HG02938 (cell line): ENCODE measurements at regions not wholly inside any gene's neighbourhood (a gene's known extent, or its start where the extent isn't known, plus 50 kb on each side); places are given as distances from the start of the nearest gene placed in this dataset.

ENCODE experiments used
- ATAC-seq: cut with Tn5 transposase; IDR thresholded peaks from one replicate; pipeline ENCODE4 v1.9.1; 2021; ENCODE audit warnings: mild to moderate bottlenecking, moderate library complexity; ENCODE audit not compliant: unreplicated experiment

DNA sequence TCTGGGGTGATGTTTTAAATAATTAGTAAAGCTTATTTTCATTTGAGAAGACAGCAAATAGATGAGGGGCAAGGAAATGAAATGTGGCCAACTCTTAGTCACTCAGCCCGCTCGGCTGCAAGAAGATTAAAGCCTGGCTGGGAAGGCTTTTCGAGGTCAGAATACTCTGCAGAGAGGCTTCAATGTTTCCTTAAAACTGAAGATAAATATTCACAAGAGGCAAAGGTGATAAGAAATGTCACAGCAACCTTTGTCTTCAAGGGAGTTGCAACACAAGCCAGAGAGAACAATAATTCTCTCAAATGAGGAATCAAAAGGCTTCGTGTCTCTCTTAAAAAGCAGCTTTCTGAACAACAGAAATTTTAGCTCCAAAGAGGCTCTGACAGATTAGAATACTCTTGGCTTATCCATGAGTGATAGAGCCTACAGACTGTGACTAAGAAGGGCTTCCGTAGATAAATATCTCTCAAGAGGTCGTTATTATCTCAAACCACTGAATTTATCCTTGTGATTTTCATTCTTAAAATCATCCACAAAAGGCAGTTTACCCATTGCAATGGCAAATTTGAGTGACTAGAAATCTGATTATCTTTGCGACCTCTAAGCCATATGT lies 92.5 kb downstream of the KLF6 start:
- no peak for ATAC-seq

DNA sequence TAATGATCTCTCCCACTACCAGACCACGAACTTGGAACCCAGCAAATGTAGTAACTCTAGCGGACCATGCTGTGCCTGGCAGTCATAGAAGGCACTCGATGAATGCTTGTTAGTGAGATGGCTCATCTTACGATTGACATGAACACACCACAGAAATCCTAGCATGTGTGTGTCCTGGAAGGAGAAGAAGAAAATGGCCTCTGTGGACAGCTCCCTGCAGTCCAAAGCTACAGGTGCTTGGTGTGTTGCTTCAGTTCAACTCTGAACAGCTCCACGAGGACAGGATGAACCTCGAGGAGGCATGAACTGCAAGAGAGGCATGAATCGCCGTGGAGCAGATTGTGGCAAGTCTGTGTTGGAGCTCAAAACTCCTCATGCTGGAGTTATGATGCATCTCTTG lies 93.5 kb downstream of the KLF6 start:
- no peak for ATAC-seq

DNA sequence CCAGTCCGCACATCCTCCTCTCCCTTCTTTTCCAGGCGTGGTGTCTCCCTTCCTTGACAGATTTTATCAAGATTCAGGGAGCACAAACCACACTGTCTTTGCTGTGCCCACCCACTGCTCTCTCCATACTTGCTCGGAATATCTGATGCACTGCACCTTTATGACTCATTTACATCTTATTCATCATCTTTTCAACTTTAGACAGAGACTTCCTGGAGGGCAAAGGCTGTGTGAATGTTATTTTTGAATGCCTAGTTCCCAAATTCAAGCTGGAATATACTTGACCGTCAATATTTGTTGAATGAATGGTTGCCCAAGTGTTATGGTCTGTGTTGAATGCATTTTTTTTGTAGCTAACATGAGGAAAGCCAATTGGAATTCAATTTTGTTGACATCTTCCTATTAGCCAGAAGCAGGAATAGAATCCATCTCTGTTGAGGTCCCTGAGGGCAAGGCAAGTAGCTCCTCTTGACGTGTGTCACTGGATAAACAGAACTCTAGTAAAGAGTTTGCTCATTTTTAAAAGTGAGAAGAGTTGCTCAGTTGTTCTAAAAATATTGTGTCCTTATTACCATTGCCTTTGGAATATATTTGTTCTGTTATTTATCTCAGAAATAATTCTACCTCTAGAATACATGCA lies 95.0 kb downstream of the KLF6 start:
- no peak for ATAC-seq

DNA sequence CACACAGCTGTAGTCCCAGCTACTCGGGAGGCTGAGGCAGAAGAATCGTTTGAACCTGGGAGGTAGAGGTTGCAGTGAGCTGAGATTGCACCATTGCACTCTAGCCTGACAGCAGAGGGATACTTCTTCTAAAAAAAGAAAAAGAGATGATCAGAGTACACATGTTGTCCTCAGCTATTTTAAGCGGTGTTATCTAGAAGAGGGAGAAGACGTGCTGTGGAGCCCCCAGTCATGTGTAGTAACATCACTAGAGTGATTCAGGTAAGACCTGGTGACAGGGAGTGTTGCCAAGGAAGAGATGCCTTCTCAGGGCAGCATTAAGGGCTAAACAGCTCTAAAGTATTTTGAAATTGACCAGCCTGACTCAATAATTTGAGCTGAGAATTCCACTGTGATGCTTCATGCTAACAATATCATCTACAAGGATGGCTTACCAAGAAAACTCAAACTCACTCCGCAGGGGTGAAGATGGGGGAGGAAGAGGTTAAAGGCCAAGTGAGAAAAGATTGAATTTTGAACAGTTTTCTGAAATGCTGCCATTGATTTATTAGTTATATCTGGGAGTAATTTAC lies 97.4 kb downstream of the KLF6 start:
- no peak for ATAC-seq

- ATAC-seq, result no peak
These were observed 99.6 kb downstream of the KLF6 start for GRCh38 chr10:3685384-3685783.

- no peak for ATAC-seq
These were observed 100.1 kb downstream of the KLF6 start for GRCh38 chr10:3684891-3685290.

DNA sequence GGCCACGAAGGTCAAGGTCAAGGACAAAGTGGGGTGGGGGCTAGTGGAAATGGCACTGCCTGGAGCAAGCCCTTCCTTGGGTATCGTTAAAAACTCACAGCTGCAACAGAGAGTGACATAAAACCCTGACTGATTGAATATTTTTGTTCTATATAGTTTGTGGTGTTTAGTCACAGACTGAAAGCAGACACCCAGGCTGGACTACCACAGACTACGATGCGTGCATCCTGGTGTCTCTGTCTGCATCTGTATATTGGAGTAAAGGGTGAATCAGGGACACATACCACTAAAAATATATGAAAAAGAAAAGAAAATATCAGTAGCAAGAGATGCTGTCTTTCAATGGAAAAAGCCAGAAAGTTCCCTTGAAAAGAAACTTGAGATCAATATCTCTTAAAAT lies 101.4 kb downstream of the KLF6 start:
- ATAC-seq, result no peak

DNA sequence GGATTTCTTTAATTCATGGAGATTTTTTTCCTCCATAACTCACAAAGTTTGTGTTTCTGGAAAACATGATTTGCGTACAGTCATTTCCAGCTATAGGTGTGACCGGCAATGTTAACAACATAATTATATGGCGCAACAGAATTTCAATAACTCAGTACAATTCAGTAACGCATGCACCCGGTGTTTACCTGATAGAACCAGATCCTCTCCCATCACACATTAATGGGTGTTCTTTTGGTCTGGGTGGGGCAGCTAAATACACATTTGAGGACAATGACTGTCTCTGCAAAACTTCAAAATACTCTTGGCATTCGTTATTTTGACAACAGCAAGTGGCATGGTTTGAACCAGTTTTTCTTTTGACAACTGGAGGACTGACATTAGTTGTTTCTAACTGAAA lies 102.3 kb downstream of the KLF6 start:
- ATAC-seq, result no peak

GRCh38 chr10:3681642-3682554 lies 103.1 kb downstream of the KLF6 start:
- ATAC-seq, result no peak

DNA sequence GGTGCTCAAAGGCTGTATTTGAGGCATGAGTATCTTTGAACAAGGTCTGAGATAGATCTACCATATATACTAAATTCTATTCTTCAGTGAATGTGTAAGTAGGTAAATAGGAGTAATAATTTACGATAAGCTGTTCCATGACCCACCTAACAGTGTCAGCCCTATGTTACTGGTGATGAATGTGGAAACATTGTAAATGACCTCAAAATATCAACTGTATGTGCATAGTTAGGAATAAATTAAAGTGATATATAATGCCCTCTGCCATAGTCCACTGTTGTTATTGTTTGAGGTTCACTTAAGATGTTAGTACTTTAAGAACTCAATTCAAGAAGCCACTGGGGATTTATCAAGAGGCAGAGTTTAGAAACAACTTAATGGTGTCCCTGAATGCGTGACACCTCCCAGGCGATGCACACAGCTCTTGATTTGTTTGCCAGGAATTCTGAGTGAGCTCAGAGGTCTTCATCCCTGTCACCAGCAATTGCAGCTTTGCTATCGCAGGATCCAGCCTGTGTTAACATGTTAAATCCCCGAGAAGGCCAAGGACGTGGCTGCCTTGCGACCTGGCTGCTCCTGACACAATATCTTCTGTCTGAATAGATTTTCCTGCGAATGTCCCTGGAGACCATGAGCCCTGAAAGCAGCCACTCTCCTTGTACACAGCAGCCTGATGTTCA lies 104.9 kb downstream of the KLF6 start:
- no peak for ATAC-seq

DNA sequence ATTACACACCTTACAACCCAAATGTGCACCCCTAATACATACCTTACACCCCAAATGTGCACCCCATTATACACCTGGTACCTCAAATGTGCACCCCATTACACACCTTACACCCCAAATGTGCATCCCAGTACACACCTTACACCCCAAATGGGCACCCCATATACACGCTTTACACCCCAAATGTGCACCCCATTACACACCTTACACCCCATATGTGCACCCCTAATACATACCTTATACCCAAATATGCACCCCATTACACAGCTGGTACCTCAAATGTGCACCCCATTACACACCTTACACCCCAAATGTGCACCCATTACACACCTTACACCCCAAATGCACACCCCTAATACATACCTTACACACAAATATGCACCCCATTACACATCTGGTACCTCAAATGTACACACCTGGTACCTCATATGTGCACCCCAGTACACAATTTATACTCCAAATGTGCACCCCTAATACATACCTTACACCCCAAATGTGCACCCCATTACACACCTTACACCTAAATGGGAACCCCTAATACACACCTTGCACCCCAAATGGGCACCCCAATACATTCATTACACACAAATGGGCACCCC lies 106.3 kb downstream of the KLF6 start:
- ATAC-seq, result no peak

GRCh38 chr10:3676564-3676963 lies 108.4 kb downstream of the KLF6 start:
- no peak for ATAC-seq

GRCh38 chr10:3672220-3672619 lies 112.8 kb downstream of the KLF6 start:
- no peak for ATAC-seq

DNA sequence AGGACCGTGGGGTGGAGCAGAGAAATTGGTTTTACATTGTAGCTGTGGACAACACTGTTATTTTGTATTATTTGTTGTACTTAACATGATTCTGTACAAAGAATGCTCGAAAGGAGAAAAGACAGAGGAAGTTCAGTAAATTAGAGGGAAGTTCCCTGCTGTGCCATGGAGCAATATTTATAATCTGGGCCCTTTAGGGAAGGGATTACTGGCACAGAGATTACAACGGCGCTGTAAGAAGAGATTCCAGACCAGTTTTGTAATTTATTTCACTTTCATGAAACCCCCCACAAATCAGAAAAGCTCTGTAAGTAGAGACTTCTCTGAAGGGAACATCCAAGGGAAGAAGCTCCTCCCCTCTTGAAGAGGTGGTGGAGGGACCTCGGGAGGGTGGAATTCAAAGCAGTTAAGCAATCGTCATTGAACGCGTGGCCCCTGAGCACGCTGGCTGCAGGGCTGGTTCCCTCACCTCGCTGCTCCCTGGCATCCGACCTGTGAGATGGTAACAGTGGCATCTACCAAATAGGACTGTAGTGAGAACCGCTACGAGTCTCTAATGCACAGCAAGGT lies 113.5 kb downstream of the KLF6 start:
- ATAC-seq, result no peak

GRCh38 chr10:3668966-3669330 lies 116.1 kb downstream of the KLF6 start:
- ATAC-seq, result no peak

GRCh38 chr10:3668276-3668965 lies 116.6 kb downstream of the KLF6 start:
- ATAC-seq, result no peak

DNA sequence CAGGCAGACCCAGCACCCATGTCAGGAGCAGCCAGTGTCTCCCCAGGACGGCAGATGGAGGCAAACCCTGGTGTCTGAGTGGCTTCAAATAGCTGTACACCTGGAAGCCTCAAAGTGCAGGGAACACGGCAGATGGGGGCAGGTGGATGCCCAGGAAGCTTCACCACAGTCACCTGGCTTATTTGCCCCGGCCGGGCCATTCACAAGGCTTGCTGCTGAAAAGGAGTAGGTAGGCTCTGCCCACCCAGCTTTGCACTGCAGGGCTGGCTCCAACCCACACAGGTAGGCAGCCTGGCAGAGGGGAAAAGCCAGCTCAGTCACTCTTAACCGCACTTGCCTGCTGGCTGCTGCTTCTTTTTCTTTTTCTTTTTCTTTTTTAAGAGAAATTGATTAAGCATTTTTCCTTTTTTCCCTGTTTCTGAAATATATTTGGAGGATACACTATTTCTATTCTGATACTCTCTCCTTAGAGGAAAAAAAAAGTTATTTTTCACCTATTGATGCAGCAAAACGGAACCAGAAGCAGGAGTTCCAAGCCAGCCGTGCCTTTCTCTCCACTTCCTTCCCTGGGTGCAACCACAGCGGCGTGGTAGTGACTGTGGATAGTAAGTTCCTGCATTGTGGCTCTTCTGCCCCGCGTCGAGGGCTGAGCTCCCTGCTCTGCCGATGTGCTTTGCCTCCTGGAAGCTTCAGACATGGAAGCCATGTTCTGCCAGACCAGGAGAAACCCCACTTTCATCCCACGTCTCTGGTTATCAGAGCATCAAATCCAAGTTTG lies 118.3 kb downstream of the KLF6 start:
- ATAC-seq, result no peak

DNA sequence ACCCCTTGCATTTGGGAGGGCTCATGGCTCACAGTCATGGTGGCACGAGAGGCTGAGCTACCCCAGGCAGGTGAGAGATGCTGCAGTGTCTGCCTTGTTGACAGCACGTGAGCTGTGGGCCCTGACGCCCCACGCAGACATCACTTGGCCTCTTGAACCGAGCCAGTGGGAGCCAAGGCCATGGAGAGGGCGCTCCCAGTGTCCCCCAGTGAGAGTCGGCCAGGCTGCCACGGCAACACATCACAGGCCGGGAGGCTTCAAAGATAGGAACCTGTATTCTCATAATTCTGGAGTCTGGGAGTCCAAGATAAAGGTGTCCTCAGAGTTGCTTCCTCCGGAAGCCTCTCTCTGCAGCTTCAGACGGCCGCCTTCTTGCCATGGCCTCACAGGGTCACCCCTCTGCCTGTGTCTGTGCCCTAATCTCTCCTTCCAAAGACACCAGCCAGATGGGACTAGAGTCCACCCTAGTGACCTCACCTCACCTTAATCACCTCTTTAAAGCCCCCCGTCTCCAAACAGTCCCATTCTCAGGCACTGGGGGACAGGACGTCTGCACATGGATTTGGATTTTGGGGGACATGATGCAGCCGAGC lies 119.6 kb downstream of the KLF6 start:
- no peak for ATAC-seq

DNA sequence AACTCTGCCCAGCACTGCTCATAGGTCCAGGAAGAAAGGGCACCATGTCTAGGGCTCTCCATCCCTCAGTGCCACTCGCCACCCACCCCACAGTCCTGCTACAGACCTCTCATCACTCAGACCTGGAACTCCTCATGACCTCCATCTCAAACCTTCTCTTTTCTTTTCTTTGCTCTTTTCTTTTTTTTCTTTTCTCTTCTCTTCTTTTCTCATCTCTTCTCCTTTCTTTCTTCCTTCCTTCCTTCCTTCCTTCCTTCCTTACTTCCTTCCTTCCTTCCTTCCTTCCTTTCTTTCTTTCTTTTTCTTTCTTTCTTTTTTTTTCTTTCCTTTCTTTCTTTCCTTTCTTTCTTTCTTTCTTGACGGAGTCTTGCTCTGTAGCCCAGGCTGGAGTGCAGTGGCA lies 122.2 kb downstream of the KLF6 start:
- ATAC-seq, result no peak
